ENCODE measurements at regions not wholly inside any gene's neighbourhood (a gene's known extent, or its start where the extent isn't known, plus 50 kb on each side); places are given as distances from the start of the nearest gene placed in this dataset.

GRCh38 chr1:218617986-218618385, 272.9 kb downstream of the TGFB2 start:
- TF ChIP-seq, protein P1, sequence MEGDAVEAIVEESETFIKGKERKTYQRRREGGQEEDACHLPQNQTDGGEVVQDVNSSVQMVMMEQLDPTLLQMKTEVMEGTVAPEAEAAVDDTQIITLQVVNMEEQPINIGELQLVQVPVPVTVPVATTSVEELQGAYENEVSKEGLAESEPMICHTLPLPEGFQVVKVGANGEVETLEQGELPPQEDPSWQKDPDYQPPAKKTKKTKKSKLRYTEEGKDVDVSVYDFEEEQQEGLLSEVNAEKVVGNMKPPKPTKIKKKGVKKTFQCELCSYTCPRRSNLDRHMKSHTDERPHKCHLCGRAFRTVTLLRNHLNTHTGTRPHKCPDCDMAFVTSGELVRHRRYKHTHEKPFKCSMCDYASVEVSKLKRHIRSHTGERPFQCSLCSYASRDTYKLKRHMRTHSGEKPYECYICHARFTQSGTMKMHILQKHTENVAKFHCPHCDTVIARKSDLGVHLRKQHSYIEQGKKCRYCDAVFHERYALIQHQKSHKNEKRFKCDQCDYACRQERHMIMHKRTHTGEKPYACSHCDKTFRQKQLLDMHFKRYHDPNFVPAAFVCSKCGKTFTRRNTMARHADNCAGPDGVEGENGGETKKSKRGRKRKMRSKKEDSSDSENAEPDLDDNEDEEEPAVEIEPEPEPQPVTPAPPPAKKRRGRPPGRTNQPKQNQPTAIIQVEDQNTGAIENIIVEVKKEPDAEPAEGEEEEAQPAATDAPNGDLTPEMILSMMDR (IDR thresholded peaks at IDR 0.05) = no peak
- TF ChIP-seq EP300 (IDR thresholded peaks at IDR 0.05) = no peak

Measured in upper lobe of left lung (tissue), 4 donors.